Adrenal gland (tissue), 5 donors: ENCODE measurements at regions not wholly inside any gene's neighbourhood (a gene's known extent, or its start where the extent isn't known, plus 50 kb on each side); places are given as distances from the start of the nearest gene placed in this dataset.

Experiments used
- POLR2A ChIP-seq, 2 donors: fragments of 450-650 bp; IDR thresholded peaks; one replicate each; pipeline ENCODE4 v1.6.1; 2017; ENCODE audit warnings: antibody characterized with exemption in 2 of 2, mild to moderate bottlenecking in 2 of 2, moderate library complexity in 1 of 2
- TF ChIP-seq, protein P1 (sequence below), 6 experiments: fragments of 450-650 bp in 4 of 6; fragments of 200-600 bp in 2 of 6; sonication (generic) in 1 of 6; IDR thresholded peaks; 1 replicate in 5 of 6; 2 replicates in 1 of 6; pipeline versions ENCODE4 v1.5.1 to v1.8.0; 2016 to 2021; ENCODE audit warnings: antibody characterized with exemption in 6 of 6, mild to moderate bottlenecking in 2 of 6, moderate library complexity in 1 of 6
- donor health status: DM: no; HTN: no; CAD: no.

GRCh38 chr4:177611974-177612664 lies 169.9 kb upstream of the AGA start:
- TF ChIP-seq, protein P1, sequence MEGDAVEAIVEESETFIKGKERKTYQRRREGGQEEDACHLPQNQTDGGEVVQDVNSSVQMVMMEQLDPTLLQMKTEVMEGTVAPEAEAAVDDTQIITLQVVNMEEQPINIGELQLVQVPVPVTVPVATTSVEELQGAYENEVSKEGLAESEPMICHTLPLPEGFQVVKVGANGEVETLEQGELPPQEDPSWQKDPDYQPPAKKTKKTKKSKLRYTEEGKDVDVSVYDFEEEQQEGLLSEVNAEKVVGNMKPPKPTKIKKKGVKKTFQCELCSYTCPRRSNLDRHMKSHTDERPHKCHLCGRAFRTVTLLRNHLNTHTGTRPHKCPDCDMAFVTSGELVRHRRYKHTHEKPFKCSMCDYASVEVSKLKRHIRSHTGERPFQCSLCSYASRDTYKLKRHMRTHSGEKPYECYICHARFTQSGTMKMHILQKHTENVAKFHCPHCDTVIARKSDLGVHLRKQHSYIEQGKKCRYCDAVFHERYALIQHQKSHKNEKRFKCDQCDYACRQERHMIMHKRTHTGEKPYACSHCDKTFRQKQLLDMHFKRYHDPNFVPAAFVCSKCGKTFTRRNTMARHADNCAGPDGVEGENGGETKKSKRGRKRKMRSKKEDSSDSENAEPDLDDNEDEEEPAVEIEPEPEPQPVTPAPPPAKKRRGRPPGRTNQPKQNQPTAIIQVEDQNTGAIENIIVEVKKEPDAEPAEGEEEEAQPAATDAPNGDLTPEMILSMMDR (IDR thresholded peaks at IDR 0.05) = no peak
- no peak for TF ChIP-seq POLR2A (IDR thresholded peaks at IDR 0.05)
